GM21360 (cell line): ENCODE measurements at regions not wholly inside any gene's neighbourhood (a gene's known extent, or its start where the extent isn't known, plus 50 kb on each side); places are given as distances from the start of the nearest gene placed in this dataset.
"Not testable (repeated sequence)": the region's sequence is repeated elsewhere in the genome, so short reads cannot be mapped to it uniquely, and the experiment has no call there.

Source experiments
- ATAC-seq: cut with Tn5 transposase; IDR thresholded peaks from one replicate; pipeline ENCODE4 v1.9.1; 2021; ENCODE audit warnings: mild to moderate bottlenecking, moderate library complexity; ENCODE audit not compliant: unreplicated experiment

GRCh38 chr5:110812639-110813038 is 73.8 kb downstream of the SLC25A46 start:
- no peak for ATAC-seq

GRCh38 chr5:110815916-110816605 is 77.3 kb downstream of the SLC25A46 start:
- ATAC-seq: no peak

- no peak for ATAC-seq
These were observed 78.7 kb downstream of the SLC25A46 start for GRCh38 chr5:110817459-110817858.

GRCh38 chr5:110823571-110823970 is 84.8 kb downstream of the SLC25A46 start:
- ATAC-seq: no peak

GRCh38 chr5:110824936-110825441 is 86.2 kb downstream of the SLC25A46 start:
- ATAC-seq: no peak

GRCh38 chr5:110832683-110833082 is 93.9 kb downstream of the SLC25A46 start:
- ATAC-seq: no peak

- not testable (repeated sequence) for ATAC-seq
These were observed 96.1 kb downstream of the SLC25A46 start for GRCh38 chr5:110834933-110835332.

- ATAC-seq: no peak
These were observed 98.0 kb downstream of the SLC25A46 start for GRCh38 chr5:110836851-110837250.

GRCh38 chr5:110838357-110838756 is 99.5 kb downstream of the SLC25A46 start:
- not testable (repeated sequence) for ATAC-seq

GRCh38 chr5:110838961-110839360 is 100.2 kb downstream of the SLC25A46 start:
- no peak for ATAC-seq

GRCh38 chr5:110840347-110840960 is 101.6 kb downstream of the SLC25A46 start:
- ATAC-seq: no peak

GRCh38 chr5:110841137-110841536 is 102.3 kb downstream of the SLC25A46 start:
- no peak for ATAC-seq

- ATAC-seq: no peak
These were observed 104.1 kb downstream of the SLC25A46 start for GRCh38 chr5:110842948-110843347.

GRCh38 chr5:110844251-110844650 is 105.4 kb downstream of the SLC25A46 start:
- no peak for ATAC-seq

GRCh38 chr5:110846398-110847001 is 107.7 kb downstream of the SLC25A46 start:
- no peak for ATAC-seq

GRCh38 chr5:110851357-110851756 is 112.5 kb downstream of the SLC25A46 start:
- peak; percentile 16 for ATAC-seq

GRCh38 chr5:110852053-110852452 is 113.2 kb downstream of the SLC25A46 start:
- peak; percentile 98 for ATAC-seq

GRCh38 chr5:110852541-110852940 is 113.7 kb downstream of the SLC25A46 start:
- no peak for ATAC-seq

GRCh38 chr5:110853267-110853666 is 114.5 kb downstream of the SLC25A46 start:
- ATAC-seq: no peak

- no peak for ATAC-seq
These were observed 115.4 kb downstream of the SLC25A46 start for GRCh38 chr5:110854200-110854599.

GRCh38 chr5:110855961-110856360 is 117.2 kb downstream of the SLC25A46 start:
- no peak for ATAC-seq
